GM19463 (cell line): ENCODE measurements at regions not wholly inside any gene's neighbourhood (a gene's known extent, or its start where the extent isn't known, plus 50 kb on each side); places are given as distances from the start of the nearest gene placed in this dataset.
"Not testable (repeated sequence)": the region's sequence is repeated elsewhere in the genome, so short reads cannot be mapped to it uniquely, and the experiment has no call there.

ENCODE experiments used
- ATAC-seq: cut with Tn5 transposase; IDR thresholded peaks from one replicate; pipeline ENCODE4 v1.9.1; 2021; ENCODE audit warnings: mild to moderate bottlenecking, moderate library complexity; ENCODE audit not compliant: unreplicated experiment

- not testable (repeated sequence) for ATAC-seq
Observed at GRCh38 chr9:41075671-41076070, 52.8 kb downstream of the FOXD4L6 start.

GRCh38 chr9:41074356-41074942, 54.0 kb downstream of the FOXD4L6 start:
- ATAC-seq: peak; percentile 86

GRCh38 chr9:41073471-41074243, 54.8 kb downstream of the FOXD4L6 start:
- ATAC-seq: not testable (repeated sequence)

GRCh38 chr9:41064125-41064795, 64.2 kb downstream of the FOXD4L6 start:
- peak; percentile 90 for ATAC-seq

- ATAC-seq: not testable (repeated sequence)
Observed at GRCh38 chr9:41063243-41063642, 65.2 kb downstream of the FOXD4L6 start.

GRCh38 chr9:41059603-41060002, 68.9 kb downstream of the FOXD4L6 start:
- not testable (repeated sequence) for ATAC-seq

GRCh38 chr9:41053666-41054363, 74.7 kb downstream of the FOXD4L6 start:
- peak; percentile 91 for ATAC-seq

GRCh38 chr9:41048672-41049071, 79.8 kb downstream of the FOXD4L6 start:
- not testable (repeated sequence) for ATAC-seq

- ATAC-seq: not testable (repeated sequence)
Observed at GRCh38 chr9:41047792-41048191, 80.7 kb downstream of the FOXD4L6 start.

- ATAC-seq: not testable (repeated sequence)
Observed at GRCh38 chr9:41044930-41045329, 83.6 kb downstream of the FOXD4L6 start.

- ATAC-seq: not testable (repeated sequence)
Observed at GRCh38 chr9:41043433-41043832, 85.0 kb downstream of the FOXD4L6 start.

- ATAC-seq: not testable (repeated sequence)
Observed at GRCh38 chr9:41042111-41042510, 86.4 kb downstream of the FOXD4L6 start.

GRCh38 chr9:41040705-41041342, 87.7 kb downstream of the FOXD4L6 start:
- not testable (repeated sequence) for ATAC-seq

GRCh38 chr9:41035276-41035675, 93.2 kb downstream of the FOXD4L6 start:
- not testable (repeated sequence) for ATAC-seq

GRCh38 chr9:41034699-41035197, 93.7 kb downstream of the FOXD4L6 start:
- ATAC-seq: not testable (repeated sequence)

- ATAC-seq: not testable (repeated sequence)
Observed at GRCh38 chr9:41033877-41034276, 94.6 kb downstream of the FOXD4L6 start.

GRCh38 chr9:41033360-41033759, 95.1 kb downstream of the FOXD4L6 start:
- not testable (repeated sequence) for ATAC-seq

GRCh38 chr9:41026912-41027676, 101.4 kb downstream of the FOXD4L6 start:
- ATAC-seq: not testable (repeated sequence)

- not testable (repeated sequence) for ATAC-seq
Observed at GRCh38 chr9:41022365-41022764, 106.1 kb downstream of the FOXD4L6 start.
